Transverse colon (tissue), 4 donors: ENCODE measurements at regions not wholly inside any gene's neighbourhood (a gene's known extent, or its start where the extent isn't known, plus 50 kb on each side); places are given as distances from the start of the nearest gene placed in this dataset.

Source experiments
- DNase-seq: peaks from one replicate; pipeline ENCODE4 v3.0.0-alpha.2; 2019
- H3K27ac ChIP-seq, 4 donors: fragments of 200-600 bp; sonication (generic); 2 replicates each; pipeline ENCODE4 v1.5.1; 2016 to 2018; ENCODE audit warnings: inconsistent platforms in 4 of 4
- H3K27me3 ChIP-seq: fragments of 200-600 bp; sonication (generic); 2 replicates; pipeline ENCODE4 v1.5.1; 2017; ENCODE audit warnings: inconsistent platforms
- H3K36me3 ChIP-seq, 4 donors: fragments of 200-600 bp; sonication (generic); 2 replicates each; pipeline ENCODE4 v1.5.1; 2017 to 2019; ENCODE audit warnings: inconsistent platforms in 4 of 4
- H3K4me1 ChIP-seq, 4 donors: fragments of 200-600 bp; sonication (generic); 2 replicates each; pipeline ENCODE4 v1.5.1; 2017 to 2020; ENCODE audit warnings: inconsistent platforms in 4 of 4
- H3K4me3 ChIP-seq, 4 donors: fragments of 200-600 bp; sonication (generic); 1 replicate in 1 of 4; 2 replicates in 3 of 4; pipeline versions ENCODE4 v1.5.1 to v1.6.1; 2017 to 2019; ENCODE audit warnings: inconsistent platforms in 4 of 4
- H3K9me3 ChIP-seq, 2 donors: fragments of 200-600 bp; sonication (generic); 2 replicates each; pipeline ENCODE4 v1.5.1; 2017 to 2019; ENCODE audit warnings: inconsistent platforms in 2 of 2
- CTCF ChIP-seq, 5 experiments: fragments of 200-600 bp in 3 of 5; fragments of 450-650 bp in 2 of 5; sonication (generic) in 3 of 5; IDR thresholded peaks; 1 replicate in 2 of 5; 2 replicates in 3 of 5; pipeline ENCODE4 v1.5.1; 2016 to 2017; ENCODE audit warnings: antibody characterized with exemption in 5 of 5, inconsistent platforms in 3 of 5, mild to moderate bottlenecking in 2 of 5, moderate library complexity in 1 of 5
- EP300 ChIP-seq: sonication (generic); formaldehyde crosslinking; IDR thresholded peaks from one replicate; pipeline ENCODE4 v1.6.1; 2017; ENCODE audit warnings: antibody characterized with exemption, low read depth
- POLR2A ChIP-seq: fragments of 450-650 bp; IDR thresholded peaks from one replicate; pipeline ENCODE4 v1.6.1; 2016; ENCODE audit warnings: antibody characterized with exemption, mild to moderate bottlenecking, moderate library complexity
- POLR2AphosphoS5 ChIP-seq, 3 donors: sonication (generic); formaldehyde crosslinking; IDR thresholded peaks; one replicate each; pipeline ENCODE4 v1.6.1; 2016; ENCODE audit warnings: antibody characterized with exemption in 3 of 3
- WGBS, 2 donors: methylation state at CpG; one replicate each; pipeline ENCODE4 v1.1.5; 2018; ENCODE audit warnings: low coverage in 1 of 2; 5-methylcytosine and 5-hydroxymethylcytosine counted together
- in situ Hi-C, 4 donors: fragments of 200-750 bp; cut with MboI; loops; one replicate each; pipeline versions ENCODE4 v1.15.0 to v1.15.1; 2017; ENCODE audit warnings: low sequenced_read_pairs in 3 of 4, low pct_ligation_motif_present in 1 of 4, low pct_unique_long_range_greater_than_20kb in 1 of 4
- intact Hi-C: fragments of 100-400 bp; cut with DNase I; formaldehyde crosslinking; loops from one replicate; pipeline ENCODE4 v1.15.1; 2023; ENCODE audit warnings: low total_unique reads

- intact Hi-C loops (no loop called here), in situ Hi-C loops (no loop called here)
- TF ChIP-seq EP300 = no peak
- no peak for TF ChIP-seq POLR2A
- no peak for TF ChIP-seq CTCF (IDR thresholded peaks at IDR 0.05)
- no peak for TF ChIP-seq POLR2AphosphoS5 (IDR thresholded peaks at IDR 0.05)
- Histone ChIP-seq H3K27ac (no peak overlapping the region), H3K27me3 (no peaks in the 10 kb centered on the region), H3K9me3 (no peaks in the 10 kb centered on the region), H3K4me3 (no peak overlapping the region), H3K4me1 (no peaks in the 10 kb centered on the region), H3K36me3 (no peaks in the 10 kb centered on the region)
- no peak for DNase-seq
- WGBS, 2 donors = 68 to 77% methylated on average over 4 of the region's 4 CpGs
These were observed 705.1 kb upstream of the GRM7 start for GRCh38 chr3:6155650-6156338.

GRCh38 chr3:6165951-6166350 lies 695.0 kb upstream of the GRM7 start:
- no peak for TF ChIP-seq EP300
- no peak for TF ChIP-seq POLR2A
- no peak for TF ChIP-seq CTCF (IDR thresholded peaks at IDR 0.05)
- no peak for TF ChIP-seq POLR2AphosphoS5 (IDR thresholded peaks at IDR 0.05)
- in situ Hi-C loops = no loop called here
- no peak for DNase-seq

GRCh38 chr3:6168256-6168655 lies 692.7 kb upstream of the GRM7 start:
- intact Hi-C loops (no loop called here), in situ Hi-C loops (no loop called here)
- Histone ChIP-seq H3K9me3 (no peaks in the 10 kb centered on the region), H3K4me3 (no peak overlapping the region), H3K4me1 (no peaks in the 10 kb centered on the region), H3K36me3 (no peaks in the 10 kb centered on the region), H3K27ac (no peak overlapping the region), H3K27me3 (no peaks in the 10 kb centered on the region)
- 62 to 77% methylated on average over 8 of the region's 8 CpGs for WGBS, 2 donors
- TF ChIP-seq POLR2A (no peak), POLR2AphosphoS5 (IDR thresholded peaks at IDR 0.05) (no peak), CTCF (IDR thresholded peaks at IDR 0.05) (no peak), EP300 (no peak)
- no peak for DNase-seq

More at GRCh38 chr3:6165951-6166350, 695.0 kb upstream of the GRM7 start:
- no peaks in the 10 kb centered on the region for H3K36me3 ChIP-seq
- H3K27ac ChIP-seq = no peak overlapping the region
- intact Hi-C loops = no loop called here
- H3K4me3 ChIP-seq = no peak overlapping the region
- H3K9me3 ChIP-seq = no peaks in the 10 kb centered on the region
- no peaks in the 10 kb centered on the region for H3K4me1 ChIP-seq
- H3K27me3 ChIP-seq = no peaks in the 10 kb centered on the region
- WGBS, 2 donors = 70 to 78% methylated on average over 6 of the region's 6 CpGs

- Histone ChIP-seq H3K4me3 (no peak overlapping the region), H3K9me3 (peaks cover 0 to 3% of the 10 kb centered on the region in 2 donors), H3K27me3 (no peaks in the 10 kb centered on the region), H3K27ac (no peak overlapping the region), H3K4me1 (no peaks in the 10 kb centered on the region), H3K36me3 (no peaks in the 10 kb centered on the region)
- no peak for DNase-seq
- 75 to 80% methylated on average over 6 of the region's 6 CpGs for WGBS, 2 donors
- intact Hi-C loops (no loop called here), in situ Hi-C loops (no loop called here)
- TF ChIP-seq CTCF (IDR thresholded peaks at IDR 0.05) (no peak), POLR2AphosphoS5 (IDR thresholded peaks at IDR 0.05) (no peak), POLR2A (no peak), EP300 (no peak)
These were observed 687.9 kb upstream of the GRM7 start for GRCh38 chr3:6172871-6173642.
